GM19468 (cell line): ENCODE measurements at regions not wholly inside any gene's neighbourhood (a gene's known extent, or its start where the extent isn't known, plus 50 kb on each side); places are given as distances from the start of the nearest gene placed in this dataset.
"Not testable (repeated sequence)": the region's sequence is repeated elsewhere in the genome, so short reads cannot be mapped to it uniquely, and the experiment has no call there.

Experiments
- ATAC-seq: cut with Tn5 transposase; IDR thresholded peaks from one replicate; pipeline ENCODE4 v1.9.1; 2021; ENCODE audit warnings: mild to moderate bottlenecking, moderate library complexity, moderate number of reproducible peaks; ENCODE audit not compliant: unreplicated experiment; ENCODE audit errors: extremely low read depth

- ATAC-seq: no peak
Observed at GRCh38 chr9:99650187-99650874, 171.4 kb upstream of the NR4A3 start.

DNA sequence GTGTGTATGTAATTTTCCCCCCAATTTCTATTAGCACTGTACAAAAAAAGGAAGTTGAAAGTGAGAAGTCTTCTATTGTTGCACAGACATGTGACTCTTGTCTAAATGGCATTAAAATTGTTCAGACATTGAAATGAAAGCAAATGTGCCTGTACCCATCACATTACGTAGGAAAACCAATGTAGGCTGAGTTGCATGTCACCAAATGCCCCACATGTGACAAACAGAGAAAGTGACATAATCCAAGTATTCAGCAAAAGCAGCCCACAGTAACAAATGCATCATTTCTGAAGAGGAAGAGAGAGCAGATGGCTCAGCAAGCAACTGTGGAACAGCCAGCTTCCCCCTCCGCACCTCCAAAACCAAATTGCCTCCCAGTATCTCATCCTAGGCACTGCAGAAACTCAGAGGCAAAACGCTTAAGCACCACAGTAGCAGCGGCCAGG lies 161.5 kb upstream of the NR4A3 start:
- ATAC-seq: peak; percentile 80

DNA sequence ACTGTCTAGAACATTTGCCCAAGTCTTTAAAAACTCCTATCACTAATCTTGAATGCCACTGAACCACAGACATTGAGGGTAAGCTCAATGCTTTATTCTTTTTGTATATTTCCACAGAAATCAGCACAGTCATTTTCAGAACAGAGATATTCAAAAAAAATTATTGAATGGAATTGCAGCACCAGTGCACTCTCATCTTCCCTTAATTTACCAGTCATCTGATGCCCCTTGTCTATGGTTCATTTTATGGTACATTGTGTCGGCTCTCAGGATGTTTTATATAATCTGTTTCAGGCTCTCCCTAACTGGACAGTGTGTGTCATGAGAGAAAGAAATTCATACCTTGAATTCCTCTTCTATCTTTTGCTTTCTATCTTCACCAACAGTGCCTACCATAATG lies 158.4 kb upstream of the NR4A3 start:
- no peak for ATAC-seq

- no peak for ATAC-seq
Observed at GRCh38 chr9:99663856-99664255, 157.8 kb upstream of the NR4A3 start.

GRCh38 chr9:99666571-99666970 lies 155.1 kb upstream of the NR4A3 start:
- ATAC-seq: no peak

DNA sequence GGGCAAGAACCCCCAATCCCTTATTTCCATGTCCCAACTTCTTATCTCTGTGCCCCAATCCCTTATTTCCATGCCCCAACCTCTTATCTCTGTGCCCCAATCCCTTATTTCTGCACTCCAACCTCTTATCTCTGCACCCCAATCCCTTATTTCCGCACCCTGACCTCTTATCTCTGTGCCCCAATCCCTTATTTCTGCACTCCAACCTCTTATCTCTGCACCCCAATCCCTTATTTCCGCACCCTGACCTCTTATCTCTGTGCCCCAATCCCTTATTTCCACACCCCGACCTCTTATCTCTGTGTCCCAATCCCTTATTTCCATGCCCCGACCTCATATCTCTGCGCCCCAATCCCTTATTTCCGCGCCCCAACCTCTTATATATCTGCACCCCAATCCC lies 150.8 kb upstream of the NR4A3 start:
- ATAC-seq: not testable (repeated sequence)

GRCh38 chr9:99677281-99677680 lies 144.4 kb upstream of the NR4A3 start:
- ATAC-seq: no peak

- ATAC-seq: no peak
Observed at GRCh38 chr9:99678566-99678965, 143.1 kb upstream of the NR4A3 start.

DNA sequence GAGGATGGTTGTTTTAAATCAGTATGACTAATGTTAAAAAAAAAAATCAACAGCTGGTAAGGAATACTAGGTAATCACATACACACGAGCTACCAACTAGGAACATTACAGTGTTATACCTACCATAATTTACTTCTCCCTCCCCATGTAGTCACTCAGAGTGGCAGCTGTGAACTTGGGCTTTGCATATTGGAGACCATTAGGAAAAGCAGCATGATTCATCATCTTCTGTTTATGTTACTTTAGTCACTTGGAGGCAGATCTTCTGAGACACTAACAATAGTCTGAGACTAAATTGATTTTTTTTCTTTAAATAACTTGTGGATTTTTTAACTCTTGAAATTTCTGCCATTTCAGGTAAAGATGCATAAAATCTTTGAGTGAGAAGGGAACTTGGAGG lies 141.5 kb upstream of the NR4A3 start:
- ATAC-seq: no peak

DNA sequence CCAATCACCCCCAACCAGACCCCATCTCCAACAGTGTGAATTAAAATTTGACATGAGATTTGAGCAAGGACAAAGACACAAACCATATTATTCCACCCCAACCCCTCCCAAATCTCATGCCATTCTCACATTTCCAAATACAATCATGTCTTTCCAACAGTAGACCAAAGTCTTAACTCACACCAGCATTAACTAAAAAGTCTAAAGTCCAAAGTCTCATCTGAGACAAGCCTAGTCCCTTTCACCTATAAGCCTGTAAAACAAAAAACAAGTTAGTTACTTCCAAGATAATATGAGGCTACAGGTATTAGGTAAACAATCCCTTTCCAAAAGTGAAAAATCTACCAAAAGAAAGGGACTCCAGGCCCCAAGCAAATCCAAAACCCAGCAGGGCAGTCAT lies 140.6 kb upstream of the NR4A3 start:
- ATAC-seq: no peak

- ATAC-seq: no peak
Observed at GRCh38 chr9:99682378-99682777, 139.3 kb upstream of the NR4A3 start.

GRCh38 chr9:99682870-99683269 lies 138.8 kb upstream of the NR4A3 start:
- ATAC-seq: no peak

- no peak for ATAC-seq
Observed at GRCh38 chr9:99690573-99690972, 131.1 kb upstream of the NR4A3 start.

- ATAC-seq: no peak
Observed at GRCh38 chr9:99693888-99694287, 127.8 kb upstream of the NR4A3 start.

- ATAC-seq: no peak
Observed at GRCh38 chr9:99694393-99694792, 127.3 kb upstream of the NR4A3 start.

- ATAC-seq: no peak
Observed at GRCh38 chr9:99699396-99699795, 122.3 kb upstream of the NR4A3 start.

GRCh38 chr9:99712214-99712613 lies 109.5 kb upstream of the NR4A3 start:
- no peak for ATAC-seq

GRCh38 chr9:99713838-99714306 lies 107.8 kb upstream of the NR4A3 start:
- peak; percentile 22 for ATAC-seq

GRCh38 chr9:99718631-99719030 lies 103.1 kb upstream of the NR4A3 start:
- ATAC-seq: no peak

- peak; percentile 21 for ATAC-seq
Observed at GRCh38 chr9:99720455-99721050, 101.1 kb upstream of the NR4A3 start.

DNA sequence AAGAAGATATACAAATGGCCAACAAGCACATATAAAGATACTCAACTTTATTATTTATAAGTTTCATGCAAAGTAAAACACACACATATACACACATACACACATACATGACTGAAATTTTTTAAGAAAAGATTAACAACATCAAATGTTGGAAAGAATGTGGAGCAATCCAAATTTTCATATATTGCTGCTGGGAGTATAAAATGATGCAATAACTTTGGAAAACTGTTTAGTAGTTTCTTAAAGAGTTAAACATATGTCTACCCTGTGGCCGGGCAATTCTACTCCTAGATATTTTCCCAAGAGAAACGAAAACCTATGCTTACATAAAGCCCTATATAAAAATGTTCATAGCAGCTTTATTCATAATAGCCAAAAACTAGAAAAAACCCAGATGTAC lies 99.8 kb upstream of the NR4A3 start:
- ATAC-seq: no peak

GRCh38 chr9:99722877-99723276 lies 98.8 kb upstream of the NR4A3 start:
- ATAC-seq: no peak
